H1 (cell line): ENCODE measurements at regions not wholly inside any gene's neighbourhood (a gene's known extent, or its start where the extent isn't known, plus 50 kb on each side); places are given as distances from the start of the nearest gene placed in this dataset.

Experiments used
- CTCF ChIA-PET: fragments of 300-600 bp; sonication (Branson Sonifier 250); formaldehyde crosslinking; loops from one replicate; lab custom pipeline; 2021; ENCODE audit not compliant: partially characterized antibody; lab: Charles Lee
- POLR2A ChIA-PET: fragments of 300-600 bp; sonication (Branson Sonifier 250); formaldehyde crosslinking; loops from one replicate; lab custom pipeline; 2021; ENCODE audit warnings: inconsistent platforms; ENCODE audit not compliant: partially characterized antibody; lab: Charles Lee
- DNase-seq, 2 experiments: peaks; one replicate each; pipeline versions ENCODE4 v3.0.0 to v3.0.0-alpha.2; 2010 to 2022; ENCODE audit warnings: low spot score in 2 of 2, low read depth in 1 of 2, mixed read lengths in 1 of 2
- FAIRE-seq: peaks from 2 replicates; lab custom pipeline; 2011; peaks lifted over from hg19 to GRCh38; lab: Jason Lieb, UNC
- H2AFZ ChIP-seq: 2 replicates; pipeline ENCODE4 v1.8.1; 2012; ENCODE audit warnings: low read length, inconsistent platforms
- H2AK5ac ChIP-seq: 2 replicates; pipeline ENCODE4 v1.6.1; 2013; ENCODE audit warnings: low read depth, low read length
- H2BK120ac ChIP-seq: replicated peaks from 2 replicates; pipeline ENCODE3; 2013; ENCODE audit warnings: low read depth, low read length, inconsistent platforms
- H2BK12ac ChIP-seq: 2 replicates; pipeline ENCODE4 v1.6.1; 2013; ENCODE audit warnings: low read depth, low read length
- H2BK15ac ChIP-seq: 2 replicates; pipeline ENCODE4 v1.6.1; 2013; ENCODE audit warnings: low read length
- H2BK20ac ChIP-seq: 2 replicates; pipeline ENCODE4 v1.6.1; 2013; ENCODE audit warnings: low read length
- H2BK5ac ChIP-seq: 2 replicates; pipeline ENCODE4 v1.6.1; 2013; ENCODE audit warnings: low read depth, low read length
- H3K14ac ChIP-seq: 2 replicates; pipeline ENCODE4 v1.6.1; 2013; ENCODE audit warnings: inconsistent platforms; ENCODE audit not compliant: insufficient read length
- H3K18ac ChIP-seq: 2 replicates; pipeline ENCODE4 v1.6.1; 2013; ENCODE audit warnings: low read length; ENCODE audit errors: extremely low read depth
- H3K23ac ChIP-seq: 2 replicates; pipeline ENCODE4 v1.6.1; 2013; ENCODE audit warnings: inconsistent platforms; ENCODE audit not compliant: insufficient read length
- H3K23me2 ChIP-seq: 2 replicates; pipeline ENCODE4 v1.6.1; 2013; ENCODE audit warnings: low read depth, low read length
- H3K27ac ChIP-seq: 2 replicates; pipeline ENCODE4 v1.6.1; 2011; ENCODE audit warnings: low read depth, low read length, inconsistent platforms
- H3K27me3 ChIP-seq, 4 experiments: replicated peaks in 1 of 4; 1 replicate in 1 of 4; 2 replicates in 3 of 4; pipeline versions ENCODE4 v1.6.1 to v1.8.1; 2011 to 2013; ENCODE audit warnings: low read length in 3 of 4, mild to moderate bottlenecking in 3 of 4, inconsistent platforms in 2 of 4, mixed read lengths in 2 of 4, moderate library complexity in 1 of 4; ENCODE audit not compliant: control insufficient read depth in 3 of 4, insufficient read depth in 3 of 4; ENCODE audit errors: extremely low read depth in 1 of 4
- H3K36me3 ChIP-seq, 4 experiments: 2 replicates each; pipeline versions ENCODE4 v1.6.1 to v1.8.1; 2011 to 2013; ENCODE audit warnings: mild to moderate bottlenecking in 4 of 4, low read length in 3 of 4, moderate library complexity in 2 of 4, control low read depth in 1 of 4, inconsistent platforms in 1 of 4; ENCODE audit not compliant: insufficient read depth in 4 of 4, control insufficient read depth in 2 of 4
- H3K4ac ChIP-seq: replicated peaks from 2 replicates; pipeline ENCODE3; 2013; ENCODE audit warnings: low read length, low read depth, mixed read lengths, inconsistent platforms; ENCODE audit not compliant: insufficient read length
- H3K4me1 ChIP-seq, 4 experiments: replicated peaks in 1 of 4; 1 replicate in 1 of 4; 2 replicates in 3 of 4; pipeline versions ENCODE4 v1.6.1 to v1.8.1; 2011 to 2013; ENCODE audit warnings: low read length in 3 of 4, inconsistent platforms in 2 of 4, mixed read lengths in 1 of 4; ENCODE audit not compliant: insufficient read depth in 4 of 4, control insufficient read depth in 3 of 4
- H3K4me2 ChIP-seq, 2 experiments: 2 replicates each; pipeline versions ENCODE4 v1.6.1 to v1.8.1; 2011 to 2013; ENCODE audit warnings: low read depth in 2 of 2, low read length in 2 of 2, control low read depth in 1 of 2, inconsistent platforms in 1 of 2, mild to moderate bottlenecking in 1 of 2; ENCODE audit not compliant: insufficient read depth in 1 of 2
- H3K4me3 ChIP-seq, 4 experiments: fragments of 200-600, 300-600 bp in 1 of 4; sonication (generic), shearing (Covaris generic), sonication (Bioruptor Twin) in 1 of 4; 2 replicates each; pipeline versions ENCODE4 v1.5.1 to v1.8.1; 2011 to 2016; ENCODE audit warnings: low read length in 4 of 4, low read depth in 3 of 4, control low read depth in 2 of 4, inconsistent platforms in 2 of 4, mild to moderate bottlenecking in 2 of 4, mixed read lengths in 1 of 4, moderate library complexity in 1 of 4; ENCODE audit not compliant: insufficient read depth in 2 of 4; ENCODE audit errors: extremely low read depth in 1 of 4
- H3K56ac ChIP-seq: replicated peaks from 2 replicates; pipeline ENCODE3; 2013; ENCODE audit warnings: low read depth, mild to moderate bottlenecking, mixed read lengths, low read length, inconsistent platforms; ENCODE audit not compliant: insufficient read length
- H3K79me1 ChIP-seq: 2 replicates; pipeline ENCODE4 v1.6.1; 2013; ENCODE audit warnings: low read depth, low read length, control low read depth
- H3K79me2 ChIP-seq, 2 experiments: 2 replicates each; pipeline versions ENCODE4 v1.6.1 to v1.8.1; 2012 to 2013; ENCODE audit warnings: low read length in 2 of 2, mild to moderate bottlenecking in 2 of 2, inconsistent platforms in 1 of 2; ENCODE audit not compliant: insufficient read depth in 2 of 2, control insufficient read depth in 1 of 2
- H3K9ac ChIP-seq, 4 experiments: replicated peaks in 1 of 4; 1 replicate in 1 of 4; 2 replicates in 3 of 4; pipeline versions ENCODE4 v1.6.1 to v1.8.1; 2011 to 2013; ENCODE audit warnings: low read depth in 3 of 4, low read length in 3 of 4, control low read depth in 2 of 4, mild to moderate bottlenecking in 2 of 4, moderate library complexity in 2 of 4, inconsistent platforms in 1 of 4; ENCODE audit errors: extremely low read depth in 1 of 4
- H3K9me3 ChIP-seq, 2 experiments: 2 replicates each; pipeline versions ENCODE4 v1.6.1 to v1.8.1; 2012 to 2013; ENCODE audit warnings: mild to moderate bottlenecking in 2 of 2, moderate library complexity in 2 of 2, control low read depth in 1 of 2, inconsistent platforms in 1 of 2, low read depth in 1 of 2, low read length in 1 of 2, mixed read lengths in 1 of 2; ENCODE audit not compliant: insufficient read depth in 2 of 2
- H4K20me1 ChIP-seq, 2 experiments: replicated peaks in 1 of 2; 2 replicates each; pipeline versions ENCODE3 to v1.8.1; 2011 to 2013; ENCODE audit warnings: inconsistent platforms in 2 of 2, low read length in 2 of 2, mild to moderate bottlenecking in 1 of 2; ENCODE audit not compliant: insufficient read depth in 2 of 2, control insufficient read depth in 1 of 2
- H4K5ac ChIP-seq: 2 replicates; pipeline ENCODE4 v1.6.1; 2013; ENCODE audit warnings: low read length, low read depth, mixed read lengths, inconsistent platforms; ENCODE audit not compliant: insufficient read length
- H4K8ac ChIP-seq: 2 replicates; pipeline ENCODE4 v1.8.0; 2013; ENCODE audit warnings: mild to moderate bottlenecking, moderate library complexity, low read length, inconsistent platforms; ENCODE audit not compliant: insufficient read depth; ENCODE audit errors: extremely low read depth
- H4K91ac ChIP-seq: replicated peaks from 2 replicates; pipeline ENCODE3; 2013; ENCODE audit warnings: low read length, mixed read lengths, inconsistent platforms; ENCODE audit not compliant: insufficient read length
- BRCA1 ChIP-seq: IDR thresholded peaks from 2 replicates; pipeline ENCODE4 v1.6.1; 2012; ENCODE audit warnings: low read depth, low read length, improper control_type of control experiment
- KDM4A ChIP-seq: IDR thresholded peaks from one replicate; pipeline ENCODE4 v1.7.1; 2012; ENCODE audit warnings: low read depth, mild to moderate bottlenecking, moderate library complexity, low read length, inconsistent platforms; ENCODE audit not compliant: severe bottlenecking
- MAFK ChIP-seq: IDR thresholded peaks from 2 replicates; pipeline ENCODE4 v1.6.1; 2012; ENCODE audit warnings: low read depth, mild to moderate bottlenecking, improper control_type of control experiment, low read length
- WGBS, 2 experiments: shearing (Covaris generic) in 1 of 2; methylation state at CpG; one replicate each; pipeline versions ENCODE4 v1.1.6 to v1.1.7; 2013 to 2015; ENCODE audit warnings: low lambda C conversion rate in 2 of 2, mixed read lengths in 2 of 2, inconsistent platforms in 1 of 2, low coverage in 1 of 2, missing lambda C conversion rate in 1 of 2; ENCODE audit not compliant: insufficient replicate concordance in 2 of 2, insufficient coverage in 1 of 2, insufficient read length in 1 of 2; ENCODE audit errors: extremely low coverage in 1 of 2, missing lambda C conversion rate in 1 of 2; 5-methylcytosine and 5-hydroxymethylcytosine counted together

DNA sequence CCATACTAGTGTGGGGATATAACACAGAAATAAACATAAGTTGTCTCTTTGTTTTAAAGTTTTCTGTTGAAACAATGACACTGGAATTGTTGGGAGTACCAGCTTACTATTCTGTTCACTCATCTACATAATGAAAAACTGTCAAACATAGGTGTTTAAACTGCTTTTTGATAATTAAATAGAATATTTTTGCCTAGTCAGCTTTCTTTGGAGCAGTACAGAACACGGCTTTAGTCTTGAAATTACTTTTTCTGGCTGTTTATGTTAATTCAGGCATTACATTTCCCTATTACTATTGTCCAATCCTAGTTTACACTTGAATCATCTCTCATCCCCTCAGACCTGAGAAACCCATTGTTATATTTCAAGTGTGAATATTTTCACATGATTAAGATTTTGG, 73.0 kb downstream of the FAM47B start:
- H2BK12ac ChIP-seq = no peak overlapping the region
- no peak overlapping the region for H4K91ac ChIP-seq
- H3K18ac ChIP-seq = no peak overlapping the region
- H4K5ac ChIP-seq = no peak overlapping the region
- no peak for TF ChIP-seq KDM4A
- TF ChIP-seq BRCA1 = no peak
- TF ChIP-seq MAFK = peak; percentile 38; the same call in 1 of the 2 replicates
- H3K14ac ChIP-seq = no peak overlapping the region
- H2BK20ac ChIP-seq = no peak overlapping the region
- H3K23me2 ChIP-seq = no peaks in the 10 kb centered on the region
- H3K27ac ChIP-seq = no peak overlapping the region
- DNase-seq (no peak), FAIRE-seq (no peak)
- ChIA-PET POLR2A (no interaction called here), CTCF (no interaction called here)
- H3K56ac ChIP-seq = no peak overlapping the region
- H3K9me3 ChIP-seq = no peaks in the 10 kb centered on the region
- no peak overlapping the region for H2AK5ac ChIP-seq
- H2BK120ac ChIP-seq = no peak overlapping the region
- no peak overlapping the region for H2BK15ac ChIP-seq
- no peaks in the 10 kb centered on the region for H4K20me1 ChIP-seq
- H3K4me2 ChIP-seq = no peak overlapping the region
- H3K79me2 ChIP-seq = no peaks in the 10 kb centered on the region
- H3K4me3 ChIP-seq = no peak overlapping the region
- no peaks in the 10 kb centered on the region for H3K79me1 ChIP-seq
- H2BK5ac ChIP-seq = no peak overlapping the region
- H4K8ac ChIP-seq = no peak overlapping the region
- H3K4me1 ChIP-seq = no peaks in the 10 kb centered on the region
- H3K23ac ChIP-seq = no peak overlapping the region
- H3K9ac ChIP-seq = no peak overlapping the region
- H3K36me3 ChIP-seq = no peaks in the 10 kb centered on the region
- 91% methylated on average over 1 of the region's 1 CpG; no CpG with 5 or more reads in 1 of the 2 experiments for WGBS, 2 experiments
- no peaks in the 10 kb centered on the region for H3K27me3 ChIP-seq
- no peak overlapping the region for H3K4ac ChIP-seq
- H2AFZ ChIP-seq = no peak overlapping the region
